Spleen (tissue), 11 donors: ENCODE measurements at regions not wholly inside any gene's neighbourhood (a gene's known extent, or its start where the extent isn't known, plus 50 kb on each side); places are given as distances from the start of the nearest gene placed in this dataset.
"Not testable (repeated sequence)": the region's sequence is repeated elsewhere in the genome, so short reads cannot be mapped to it uniquely, and the experiment has no call there.

Source experiments
- DNase-seq: peaks from one replicate; pipeline ENCODE4 v3.0.0-alpha.2; 2020
- H3K27ac ChIP-seq, 8 donors: fragments of 200-600 bp; sonication (generic) in 7 of 8; 1 replicate in 4 of 8; 2 replicates in 4 of 8; pipeline versions ENCODE4 v1.5.0 to v1.8.0; 2016 to 2021; ENCODE audit warnings: inconsistent platforms in 4 of 8, mild to moderate bottlenecking in 4 of 8, moderate library complexity in 1 of 8
- H3K27me3 ChIP-seq, 7 donors: fragments of 200-600 bp; sonication (generic) in 6 of 7; replicated peaks in 1 of 7; 1 replicate in 4 of 7; 2 replicates in 3 of 7; pipeline versions ENCODE4 v1.5.0 to v1.8.0; 2016 to 2021; ENCODE audit warnings: inconsistent platforms in 3 of 7, mild to moderate bottlenecking in 1 of 7
- H3K36me3 ChIP-seq, 6 donors: fragments of 200-600 bp; sonication (generic) in 5 of 6; 1 replicate in 4 of 6; 2 replicates in 2 of 6; pipeline versions ENCODE4 v1.5.0 to v1.8.0; 2016 to 2021; ENCODE audit warnings: inconsistent platforms in 2 of 6
- H3K4me1 ChIP-seq, 6 donors: fragments of 200-600 bp; sonication (generic) in 5 of 6; 1 replicate in 3 of 6; 2 replicates in 3 of 6; pipeline versions ENCODE4 v1.5.0 to v1.8.0; 2016 to 2021; ENCODE audit warnings: inconsistent platforms in 3 of 6
- H3K4me3 ChIP-seq, 8 donors: fragments of 200-600 bp; sonication (generic) in 7 of 8; 1 replicate in 4 of 8; 2 replicates in 4 of 8; pipeline versions ENCODE4 v1.5.0 to v1.8.0; 2016 to 2021; ENCODE audit warnings: inconsistent platforms in 4 of 8, mild to moderate bottlenecking in 4 of 8, moderate library complexity in 2 of 8
- H3K9me3 ChIP-seq, 8 donors: fragments of 200-600 bp; sonication (generic) in 7 of 8; 1 replicate in 4 of 8; 2 replicates in 4 of 8; pipeline versions ENCODE4 v1.5.0 to v1.8.0; 2016 to 2021; ENCODE audit warnings: inconsistent platforms in 4 of 8
- POLR2A ChIP-seq, 3 donors: fragments of 450-650 bp; IDR thresholded peaks; one replicate each; pipeline ENCODE4 v1.5.1; 2017; ENCODE audit warnings: antibody characterized with exemption in 3 of 3, mild to moderate bottlenecking in 1 of 3
- POLR2AphosphoS5 ChIP-seq, 3 donors: sonication (generic); formaldehyde crosslinking; IDR thresholded peaks; one replicate each; pipeline ENCODE4 v1.5.1; 2017; ENCODE audit warnings: antibody characterized with exemption in 3 of 3
- WGBS, 5 donors: extraction: QIAGEN DNeasy Blood & Tissue Kit in 3 of 5; methylation state at CpG; one replicate each; pipeline versions ENCODE4 v1.1.5 to v1.1.7; 2013 to 2018; 5-methylcytosine and 5-hydroxymethylcytosine counted together
- intact Hi-C: fragments of 100-400 bp; cut with DNase I; formaldehyde crosslinking; loops from one replicate; pipeline ENCODE4 v1.15.0; 2023; ENCODE audit warnings: low total_unique reads
- TF ChIP-seq, protein P1 (sequence below), 11 experiments: fragments of 200-600 bp in 7 of 11; fragments of 450-650 bp in 4 of 11; sonication (generic) in 4 of 11; IDR thresholded peaks in 8 of 11; conservative IDR thresholded peaks in 3 of 11; 1 replicate in 7 of 11; 2 replicates in 4 of 11; pipeline versions ENCODE4 v1.4.0 to v1.8.0; 2016 to 2021; ENCODE audit warnings: antibody characterized with exemption in 11 of 11, inconsistent platforms in 4 of 11, mild to moderate bottlenecking in 1 of 11
- donor health status: healthy with polysubstance abuse.
- donor health status: DM: no; HTN: no; CAD: no; lungs with moderate emphysema.
- donor health status: DM: no; HTN: no; CAD: no.
- donor health status: Bipolar disorder and iron deficiency.
- donor health status: healthy.
- donor health status: DM: no; HTN: no; CAD: no.
- donor health status: DM: yes; HTN: yes; CAD: no.

DNA sequence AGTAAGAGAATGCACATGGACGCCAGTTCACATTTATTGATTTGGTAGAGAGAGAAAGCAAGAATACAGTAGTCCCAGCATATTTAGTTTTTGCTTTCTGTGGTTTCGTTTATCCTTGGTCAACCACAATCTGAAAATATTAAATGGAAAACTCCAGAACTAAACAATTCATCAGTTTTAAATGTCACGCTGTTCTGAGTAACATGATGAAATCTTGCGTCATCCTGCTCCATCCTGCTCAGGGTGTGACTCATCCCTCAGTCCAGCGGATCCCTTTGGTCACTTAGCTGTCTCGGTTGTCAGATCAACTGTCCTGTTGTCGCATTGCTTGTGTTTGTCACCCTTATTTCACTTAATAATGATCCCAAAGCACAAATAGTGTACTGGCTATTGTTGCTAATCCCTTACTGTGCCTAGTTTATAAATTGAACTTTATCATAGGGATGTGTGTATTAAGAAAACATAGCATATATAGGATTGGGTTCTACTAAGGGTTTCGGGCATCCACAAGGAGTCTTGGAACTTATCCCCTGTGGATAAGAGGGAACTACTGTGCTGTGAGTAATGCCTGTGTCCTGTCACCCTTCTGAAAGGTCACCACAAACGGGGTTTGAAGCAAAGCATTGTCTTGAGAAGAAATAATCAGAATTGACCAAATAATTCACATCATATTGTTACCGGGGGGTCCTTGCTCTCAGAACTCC, 73.6 kb downstream of the OTUD1 start:
- TF ChIP-seq POLR2AphosphoS5 (IDR thresholded peaks at IDR 0.05) (peak in 1 of 3 donors; percentile 30), POLR2A (IDR thresholded peaks at IDR 0.05) (no peak)
- TF ChIP-seq, protein P1, sequence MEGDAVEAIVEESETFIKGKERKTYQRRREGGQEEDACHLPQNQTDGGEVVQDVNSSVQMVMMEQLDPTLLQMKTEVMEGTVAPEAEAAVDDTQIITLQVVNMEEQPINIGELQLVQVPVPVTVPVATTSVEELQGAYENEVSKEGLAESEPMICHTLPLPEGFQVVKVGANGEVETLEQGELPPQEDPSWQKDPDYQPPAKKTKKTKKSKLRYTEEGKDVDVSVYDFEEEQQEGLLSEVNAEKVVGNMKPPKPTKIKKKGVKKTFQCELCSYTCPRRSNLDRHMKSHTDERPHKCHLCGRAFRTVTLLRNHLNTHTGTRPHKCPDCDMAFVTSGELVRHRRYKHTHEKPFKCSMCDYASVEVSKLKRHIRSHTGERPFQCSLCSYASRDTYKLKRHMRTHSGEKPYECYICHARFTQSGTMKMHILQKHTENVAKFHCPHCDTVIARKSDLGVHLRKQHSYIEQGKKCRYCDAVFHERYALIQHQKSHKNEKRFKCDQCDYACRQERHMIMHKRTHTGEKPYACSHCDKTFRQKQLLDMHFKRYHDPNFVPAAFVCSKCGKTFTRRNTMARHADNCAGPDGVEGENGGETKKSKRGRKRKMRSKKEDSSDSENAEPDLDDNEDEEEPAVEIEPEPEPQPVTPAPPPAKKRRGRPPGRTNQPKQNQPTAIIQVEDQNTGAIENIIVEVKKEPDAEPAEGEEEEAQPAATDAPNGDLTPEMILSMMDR (IDR thresholded peaks at IDR 0.05 in 8 of 11, conservative IDR thresholded peaks at IDR 0.05 in 3 of 11) = no peak
- no peak for DNase-seq
- WGBS, 5 donors = 63 to 89% (median 76%) methylated on average over 10 of the region's 10 CpGs
- Histone ChIP-seq H3K4me1 (no peaks in the 10 kb centered on the region), H3K4me3 (no peak overlapping the region), H3K27ac (no peak overlapping the region), H3K9me3 (peaks cover 0 to 4% (median 0%) of the 10 kb centered on the region in 8 donors), H3K27me3 (peaks cover 0 to 16% (median 0%) of the 10 kb centered on the region in 7 donors), H3K36me3 (no peaks in the 10 kb centered on the region)
- intact Hi-C loops = no loop called here

DNA sequence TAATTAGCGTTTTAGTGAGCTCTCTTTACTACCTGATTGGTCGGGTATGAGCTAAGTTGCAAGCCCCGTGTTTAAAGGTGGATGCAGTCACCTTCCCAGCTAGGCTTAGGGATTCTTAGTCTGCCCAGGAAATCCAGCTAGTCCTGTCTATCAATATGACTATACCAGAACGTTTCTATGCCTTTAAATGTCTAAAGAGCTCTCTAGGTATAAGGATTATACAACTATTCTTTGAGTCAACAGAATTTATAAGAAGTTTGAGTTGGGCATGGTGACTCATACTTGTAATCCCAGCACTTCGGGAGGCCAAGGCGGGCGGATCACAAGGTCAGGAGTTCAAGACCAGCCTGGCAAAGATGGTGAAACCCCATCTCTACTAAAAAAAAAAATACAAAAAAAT, 74.7 kb downstream of the OTUD1 start:
- H3K9me3 ChIP-seq, H3K4me3 ChIP-seq, DNase-seq, H3K27ac ChIP-seq, intact Hi-C loops, H3K36me3 ChIP-seq, H3K4me1 ChIP-seq: not testable (repeated sequence)
- WGBS, 5 donors = 75 to 85% (median 79%) methylated on average over 7 of the region's 7 CpGs
- peaks cover 0 to 16% (median 0%) of the 10 kb centered on the region in 7 donors for H3K27me3 ChIP-seq

DNA sequence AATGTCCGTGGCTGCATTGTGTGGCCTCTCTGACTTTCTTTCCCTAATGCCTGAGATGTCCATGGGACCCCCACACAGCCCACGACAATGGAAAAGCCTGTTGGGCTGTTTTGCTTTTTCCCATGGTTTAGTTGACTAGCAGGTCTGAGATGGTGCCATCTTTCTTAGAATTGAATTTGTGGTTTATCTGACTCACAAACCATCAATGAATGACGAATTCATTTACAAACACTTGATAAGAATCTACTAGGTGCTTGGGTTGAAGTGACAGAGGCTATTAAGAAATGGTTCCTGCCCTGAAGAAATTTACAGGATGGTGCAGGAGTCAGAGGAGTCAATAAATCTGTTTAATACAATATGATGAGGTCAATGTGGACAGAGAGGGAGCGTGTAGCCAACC, 75.4 kb downstream of the OTUD1 start:
- H3K27ac ChIP-seq = no peak overlapping the region
- intact Hi-C loops = no loop called here
- TF ChIP-seq, protein P1 (IDR thresholded peaks at IDR 0.05 in 8 of 11, conservative IDR thresholded peaks at IDR 0.05 in 3 of 11) = no peak
- no peak for TF ChIP-seq POLR2AphosphoS5 (IDR thresholded peaks at IDR 0.05)
- TF ChIP-seq POLR2A (IDR thresholded peaks at IDR 0.05) = no peak

DNA sequence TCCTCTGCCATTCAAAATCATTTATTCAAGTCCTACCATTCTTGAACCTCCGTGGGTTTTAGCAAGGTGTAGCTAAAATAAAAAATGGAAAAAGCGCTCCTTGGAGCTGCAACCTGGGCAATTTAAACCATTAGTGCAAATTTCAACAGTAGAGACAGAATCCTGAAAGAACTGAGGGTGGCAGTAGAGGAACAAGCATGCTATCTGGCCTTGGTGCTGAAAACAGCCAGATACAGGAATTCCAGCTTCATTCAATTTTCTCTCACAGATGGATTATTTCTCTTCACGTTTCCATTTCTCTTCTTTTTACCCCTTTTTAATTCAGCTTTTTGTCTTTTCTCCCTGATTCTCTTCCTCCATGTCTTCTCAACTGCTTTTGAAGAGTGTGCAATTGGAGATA, 77.7 kb downstream of the OTUD1 start:
- Histone ChIP-seq H3K4me3 (no peak overlapping the region), H3K27ac (no peak overlapping the region), H3K4me1 (peaks cover 0 to 4% (median 0%) of the 10 kb centered on the region in 6 donors), H3K36me3 (no peaks in the 10 kb centered on the region), H3K27me3 (peaks cover 0 to 16% (median 0%) of the 10 kb centered on the region in 7 donors), H3K9me3 (no peaks in the 10 kb centered on the region)
- intact Hi-C loops = no loop called here
- 22 to 32% (median 29%) methylated on average over 3 of the region's 3 CpGs for WGBS, 5 donors
- TF ChIP-seq, protein P1 (IDR thresholded peaks at IDR 0.05 in 8 of 11, conservative IDR thresholded peaks at IDR 0.05 in 3 of 11) = peak in 2 of 11 experiments; percentile 13 to 32
- no peak for TF ChIP-seq POLR2AphosphoS5 (IDR thresholded peaks at IDR 0.05)
- DNase-seq = no peak

More for the DNA sequence above, 75.4 kb downstream of the OTUD1 start:
- 70 to 84% (median 73%) methylated on average over 4 of the region's 4 CpGs for WGBS, 5 donors
- no peak for DNase-seq
- Histone ChIP-seq H3K36me3 (no peaks in the 10 kb centered on the region), H3K4me1 (no peaks in the 10 kb centered on the region), H3K9me3 (peaks cover 0 to 3% (median 0%) of the 10 kb centered on the region in 8 donors), H3K4me3 (no peak overlapping the region), H3K27me3 (peaks cover 0 to 16% (median 0%) of the 10 kb centered on the region in 7 donors)
